ENCODE measurements at regions not wholly inside any gene's neighbourhood (a gene's known extent, or its start where the extent isn't known, plus 50 kb on each side); places are given as distances from the start of the nearest gene placed in this dataset.
"Not testable (repeated sequence)": the region's sequence is repeated elsewhere in the genome, so short reads cannot be mapped to it uniquely, and the experiment has no call there.

- peak; percentile 4 for DNase-seq (ENCODE audit: insufficient read length, low spot score)
- FAIRE-seq = peak; percentile 40
Observed at GRCh38 chr10:16116404-16117304, 256.3 kb upstream of the MINDY3 start.

GRCh38 chr10:16117305-16117695 is 257.0 kb upstream of the MINDY3 start:
- FAIRE-seq (no peak), DNase-seq (ENCODE audit: insufficient read length, low spot score) (no peak)

GRCh38 chr10:16119445-16119844 is 259.1 kb upstream of the MINDY3 start:
- DNase-seq (ENCODE audit: insufficient read length, low spot score) = no peak
- FAIRE-seq = no peak

- FAIRE-seq (no peak), DNase-seq (ENCODE audit: insufficient read length, low spot score) (no peak)
Observed at GRCh38 chr10:16120563-16120962, 260.3 kb upstream of the MINDY3 start.

GRCh38 chr10:16141499-16141898 is 281.2 kb upstream of the MINDY3 start:
- FAIRE-seq (peak; percentile 21), DNase-seq (ENCODE audit: insufficient read length, low spot score) (no peak)

- FAIRE-seq = no peak
- DNase-seq (ENCODE audit: insufficient read length, low spot score) = no peak
Observed at GRCh38 chr10:16146993-16147392, 286.7 kb upstream of the MINDY3 start.

- DNase-seq (ENCODE audit: insufficient read length, low spot score) (no peak), FAIRE-seq (no peak)
Observed at GRCh38 chr10:16155834-16156233, 281.0 kb upstream of the PTER start.

GRCh38 chr10:16156681-16157080 is 280.1 kb upstream of the PTER start:
- DNase-seq (ENCODE audit: insufficient read length, low spot score) (no peak), FAIRE-seq (no peak)

- FAIRE-seq; DNase-seq (ENCODE audit: insufficient read length, low spot score): not testable (repeated sequence)
Observed at GRCh38 chr10:16165067-16165466, 271.7 kb upstream of the PTER start.

GRCh38 chr10:16182144-16182543 is 254.7 kb upstream of the PTER start:
- no peak for FAIRE-seq

GRCh38 chr10:16182688-16183087 is 254.1 kb upstream of the PTER start:
- DNase-seq (ENCODE audit: insufficient read length, low spot score) (no peak), FAIRE-seq (no peak)

More at GRCh38 chr10:16182144-16182543, 254.7 kb upstream of the PTER start:
- DNase-seq (ENCODE audit: insufficient read length, low spot score) = no peak

- FAIRE-seq (no peak), DNase-seq (ENCODE audit: insufficient read length, low spot score) (no peak)
Observed at GRCh38 chr10:16184096-16184597, 252.7 kb upstream of the PTER start.

GRCh38 chr10:16184906-16185305 is 251.9 kb upstream of the PTER start:
- DNase-seq (ENCODE audit: insufficient read length, low spot score) = no peak
- FAIRE-seq = no peak

- FAIRE-seq (no peak), DNase-seq (ENCODE audit: insufficient read length, low spot score) (no peak)
Observed at GRCh38 chr10:16186564-16186963, 250.2 kb upstream of the PTER start.

GRCh38 chr10:16187161-16187560 is 249.6 kb upstream of the PTER start:
- FAIRE-seq (no peak), DNase-seq (ENCODE audit: insufficient read length, low spot score) (no peak)

GRCh38 chr10:16192337-16192736 is 244.5 kb upstream of the PTER start:
- DNase-seq (ENCODE audit: insufficient read length, low spot score) (no peak), FAIRE-seq (no peak)

- DNase-seq (ENCODE audit: insufficient read length, low spot score) (no peak), FAIRE-seq (no peak)
Observed at GRCh38 chr10:16193241-16193640, 243.6 kb upstream of the PTER start.

- peak; percentile 80 for FAIRE-seq
- peak; percentile 9 for DNase-seq (ENCODE audit: insufficient read length, low spot score)
Observed at GRCh38 chr10:16195178-16195769, 241.5 kb upstream of the PTER start.

GRCh38 chr10:16195894-16196293 is 240.9 kb upstream of the PTER start:
- DNase-seq (ENCODE audit: insufficient read length, low spot score) = no peak
- no peak for FAIRE-seq

GRCh38 chr10:16199216-16199615 is 237.6 kb upstream of the PTER start:
- DNase-seq (ENCODE audit: insufficient read length, low spot score) (no peak), FAIRE-seq (no peak)

GRCh38 chr10:16223618-16224017 is 213.2 kb upstream of the PTER start:
- FAIRE-seq; DNase-seq (ENCODE audit: insufficient read length, low spot score): not testable (repeated sequence)

GRCh38 chr10:16227674-16228073 is 209.1 kb upstream of the PTER start:
- DNase-seq (ENCODE audit: insufficient read length, low spot score) (no peak), FAIRE-seq (no peak)

Data from GM19239 (cell line).